Ishikawa (cell line): ENCODE measurements at regions not wholly inside any gene's neighbourhood (a gene's known extent, or its start where the extent isn't known, plus 50 kb on each side); places are given as distances from the start of the nearest gene placed in this dataset.

Source experiments
- CEBPB ChIP-seq: IDR thresholded peaks from 2 replicates; pipeline ENCODE4 v1.6.1; 2012
- CREB1 ChIP-seq: IDR thresholded peaks from 2 replicates; pipeline ENCODE4 v1.6.1; 2012; ENCODE audit warnings: low read depth
- EP300 ChIP-seq: IDR thresholded peaks from 2 replicates; pipeline ENCODE4 v1.6.1; 2012; ENCODE audit warnings: borderline replicate concordance
- FOXM1 ChIP-seq: IDR thresholded peaks from 2 replicates; pipeline ENCODE4 v1.6.1; 2012; ENCODE audit warnings: low read depth, borderline replicate concordance
- RAD21 ChIP-seq: IDR thresholded peaks from 2 replicates; pipeline ENCODE4 v1.6.1; 2012; ENCODE audit warnings: low read depth
- TAF1 ChIP-seq: IDR thresholded peaks from 2 replicates; pipeline ENCODE4 v1.6.1; 2012; ENCODE audit warnings: low read depth, mild to moderate bottlenecking
- TCF12 ChIP-seq: IDR thresholded peaks from 2 replicates; pipeline ENCODE4 v1.6.1; 2012; ENCODE audit warnings: low read depth
- TEAD4 ChIP-seq: IDR thresholded peaks from 2 replicates; pipeline ENCODE4 v1.6.1; 2012
- YY1 ChIP-seq: IDR thresholded peaks from 2 replicates; pipeline ENCODE4 v1.6.1; 2012; ENCODE audit warnings: low read depth
- ZBTB7A ChIP-seq: IDR thresholded peaks from 2 replicates; pipeline ENCODE4 v1.6.1; 2012; ENCODE audit warnings: low read depth
- TF ChIP-seq, protein P1 (sequence below): IDR thresholded peaks from 2 replicates; pipeline ENCODE4 v1.6.1; 2012
- TF ChIP-seq, protein P2 (sequence below): IDR thresholded peaks from 2 replicates; pipeline ENCODE4 v1.6.1; 2012; ENCODE audit warnings: low read depth, mild to moderate bottlenecking
- TF ChIP-seq, protein P3 (sequence below): IDR thresholded peaks from 2 replicates; pipeline ENCODE4 v1.6.1; 2012

DNA sequence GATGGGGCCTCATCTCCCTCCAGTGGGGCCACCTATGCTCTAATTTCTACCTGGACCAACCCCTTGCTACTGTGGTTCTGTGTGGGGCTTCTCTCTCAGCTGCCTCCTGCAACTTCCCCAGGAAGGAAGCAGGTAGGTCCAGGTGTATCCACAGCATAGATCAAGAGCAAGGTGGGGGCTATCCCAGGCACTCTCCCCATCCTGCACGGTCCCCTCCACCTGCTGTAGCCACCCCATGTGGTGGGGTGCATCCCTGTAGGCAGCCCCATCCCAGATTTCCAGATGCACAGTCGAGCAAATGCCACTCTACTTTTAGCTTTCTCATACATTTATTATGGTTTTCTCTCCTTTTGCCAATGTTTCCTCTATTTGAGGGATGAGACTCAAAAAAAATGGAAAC is 156.1 kb downstream of the FBXO15 start:
- TF ChIP-seq CEBPB, result no peak
- TF ChIP-seq EP300, result no peak
- TF ChIP-seq, protein P1, sequence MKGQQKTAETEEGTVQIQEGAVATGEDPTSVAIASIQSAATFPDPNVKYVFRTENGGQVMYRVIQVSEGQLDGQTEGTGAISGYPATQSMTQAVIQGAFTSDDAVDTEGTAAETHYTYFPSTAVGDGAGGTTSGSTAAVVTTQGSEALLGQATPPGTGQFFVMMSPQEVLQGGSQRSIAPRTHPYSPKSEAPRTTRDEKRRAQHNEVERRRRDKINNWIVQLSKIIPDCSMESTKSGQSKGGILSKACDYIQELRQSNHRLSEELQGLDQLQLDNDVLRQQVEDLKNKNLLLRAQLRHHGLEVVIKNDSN, result no peak
- no peak for TF ChIP-seq TCF12
- TF ChIP-seq, protein P2, sequence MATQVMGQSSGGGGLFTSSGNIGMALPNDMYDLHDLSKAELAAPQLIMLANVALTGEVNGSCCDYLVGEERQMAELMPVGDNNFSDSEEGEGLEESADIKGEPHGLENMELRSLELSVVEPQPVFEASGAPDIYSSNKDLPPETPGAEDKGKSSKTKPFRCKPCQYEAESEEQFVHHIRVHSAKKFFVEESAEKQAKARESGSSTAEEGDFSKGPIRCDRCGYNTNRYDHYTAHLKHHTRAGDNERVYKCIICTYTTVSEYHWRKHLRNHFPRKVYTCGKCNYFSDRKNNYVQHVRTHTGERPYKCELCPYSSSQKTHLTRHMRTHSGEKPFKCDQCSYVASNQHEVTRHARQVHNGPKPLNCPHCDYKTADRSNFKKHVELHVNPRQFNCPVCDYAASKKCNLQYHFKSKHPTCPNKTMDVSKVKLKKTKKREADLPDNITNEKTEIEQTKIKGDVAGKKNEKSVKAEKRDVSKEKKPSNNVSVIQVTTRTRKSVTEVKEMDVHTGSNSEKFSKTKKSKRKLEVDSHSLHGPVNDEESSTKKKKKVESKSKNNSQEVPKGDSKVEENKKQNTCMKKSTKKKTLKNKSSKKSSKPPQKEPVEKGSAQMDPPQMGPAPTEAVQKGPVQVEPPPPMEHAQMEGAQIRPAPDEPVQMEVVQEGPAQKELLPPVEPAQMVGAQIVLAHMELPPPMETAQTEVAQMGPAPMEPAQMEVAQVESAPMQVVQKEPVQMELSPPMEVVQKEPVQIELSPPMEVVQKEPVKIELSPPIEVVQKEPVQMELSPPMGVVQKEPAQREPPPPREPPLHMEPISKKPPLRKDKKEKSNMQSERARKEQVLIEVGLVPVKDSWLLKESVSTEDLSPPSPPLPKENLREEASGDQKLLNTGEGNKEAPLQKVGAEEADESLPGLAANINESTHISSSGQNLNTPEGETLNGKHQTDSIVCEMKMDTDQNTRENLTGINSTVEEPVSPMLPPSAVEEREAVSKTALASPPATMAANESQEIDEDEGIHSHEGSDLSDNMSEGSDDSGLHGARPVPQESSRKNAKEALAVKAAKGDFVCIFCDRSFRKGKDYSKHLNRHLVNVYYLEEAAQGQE, result no peak
- no peak for TF ChIP-seq YY1
- TF ChIP-seq CREB1, result no peak
- TF ChIP-seq, protein P3, sequence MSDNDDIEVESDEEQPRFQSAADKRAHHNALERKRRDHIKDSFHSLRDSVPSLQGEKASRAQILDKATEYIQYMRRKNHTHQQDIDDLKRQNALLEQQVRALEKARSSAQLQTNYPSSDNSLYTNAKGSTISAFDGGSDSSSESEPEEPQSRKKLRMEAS, result no peak
- no peak for TF ChIP-seq FOXM1
- no peak for TF ChIP-seq ZBTB7A
- TF ChIP-seq RAD21, result no peak
- no peak for TF ChIP-seq TAF1
- no peak for TF ChIP-seq TEAD4
